NT2/D1 (cell line): ENCODE measurements at regions not wholly inside any gene's neighbourhood (a gene's known extent, or its start where the extent isn't known, plus 50 kb on each side); places are given as distances from the start of the nearest gene placed in this dataset.

ENCODE experiments used
- YY1 ChIP-seq: IDR thresholded peaks from 2 replicates; pipeline ENCODE4 v1.6.1; 2011; ENCODE audit not compliant: insufficient read length, insufficient read depth
- ZNF274 ChIP-seq: IDR thresholded peaks from 2 replicates; pipeline ENCODE4 v1.6.1; 2011; ENCODE audit warnings: mild to moderate bottlenecking, low read depth, low read length

DNA sequence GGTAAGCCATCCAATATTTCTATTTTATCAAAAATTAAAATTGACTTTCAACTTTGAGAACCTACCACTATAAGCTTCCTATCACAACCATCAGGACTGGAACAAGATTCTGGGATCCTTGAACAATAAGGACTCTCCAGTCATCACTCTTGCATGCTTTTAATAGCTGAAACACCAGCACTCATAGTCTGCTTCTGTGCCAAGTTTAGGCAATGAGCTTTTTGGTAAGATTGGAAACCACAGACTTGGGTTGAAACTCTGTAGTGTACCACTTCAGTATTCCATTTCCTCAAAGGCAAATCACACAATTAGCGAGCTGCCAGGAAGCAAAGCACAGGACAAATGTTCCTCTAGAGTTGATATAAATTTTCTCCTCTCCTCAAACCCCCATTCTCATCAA lies 1065.8 kb upstream of the SLC39A10 start:
- no peak for TF ChIP-seq ZNF274
- no peak for TF ChIP-seq YY1
